HG03342 (cell line): ENCODE measurements at regions not wholly inside any gene's neighbourhood (a gene's known extent, or its start where the extent isn't known, plus 50 kb on each side); places are given as distances from the start of the nearest gene placed in this dataset.
A peak's percentile ranks its signal among the peaks of the same experiment; 100 is the strongest.

Experiments
- ATAC-seq: cut with Tn5 transposase; IDR thresholded peaks from one replicate; pipeline ENCODE4 v1.9.1; 2021; ENCODE audit warnings: mild to moderate bottlenecking, moderate library complexity; ENCODE audit not compliant: unreplicated experiment

- ATAC-seq, result no peak
These were observed 243.1 kb upstream of the TENM3 start for GRCh38 chr4:182000077-182000476.

GRCh38 chr4:182010876-182011275 is 232.3 kb upstream of the TENM3 start:
- ATAC-seq, result no peak

- ATAC-seq, result no peak
These were observed 229.0 kb upstream of the TENM3 start for GRCh38 chr4:182014164-182014563.

GRCh38 chr4:182015014-182015413 is 228.2 kb upstream of the TENM3 start:
- no peak for ATAC-seq

GRCh38 chr4:182015893-182016292 is 227.3 kb upstream of the TENM3 start:
- ATAC-seq, result no peak

GRCh38 chr4:182017038-182017437 is 226.2 kb upstream of the TENM3 start:
- ATAC-seq, result no peak

GRCh38 chr4:182018691-182019090 is 224.5 kb upstream of the TENM3 start:
- ATAC-seq, result peak; percentile 48

- peak; percentile 84 for ATAC-seq
These were observed 224.0 kb upstream of the TENM3 start for GRCh38 chr4:182019148-182019652.

- ATAC-seq, result no peak
These were observed 220.3 kb upstream of the TENM3 start for GRCh38 chr4:182022909-182023308.

GRCh38 chr4:182023469-182023868 is 219.7 kb upstream of the TENM3 start:
- no peak for ATAC-seq

GRCh38 chr4:182042945-182043344 is 200.3 kb upstream of the TENM3 start:
- ATAC-seq, result no peak

- no peak for ATAC-seq
These were observed 194.3 kb upstream of the TENM3 start for GRCh38 chr4:182048871-182049270.

- no peak for ATAC-seq
These were observed 186.3 kb upstream of the TENM3 start for GRCh38 chr4:182056866-182057265.

GRCh38 chr4:182062458-182062857 is 180.7 kb upstream of the TENM3 start:
- no peak for ATAC-seq

GRCh38 chr4:182062936-182063335 is 180.3 kb upstream of the TENM3 start:
- ATAC-seq, result no peak

GRCh38 chr4:182063651-182064050 is 179.6 kb upstream of the TENM3 start:
- ATAC-seq, result no peak

GRCh38 chr4:182065255-182065654 is 177.9 kb upstream of the TENM3 start:
- ATAC-seq, result no peak

GRCh38 chr4:182066037-182066436 is 177.2 kb upstream of the TENM3 start:
- ATAC-seq, result no peak

GRCh38 chr4:182067828-182068227 is 175.4 kb upstream of the TENM3 start:
- no peak for ATAC-seq

GRCh38 chr4:182068920-182069319 is 174.3 kb upstream of the TENM3 start:
- no peak for ATAC-seq

GRCh38 chr4:182073278-182073677 is 169.9 kb upstream of the TENM3 start:
- no peak for ATAC-seq

- no peak for ATAC-seq
These were observed 169.1 kb upstream of the TENM3 start for GRCh38 chr4:182074139-182074538.

GRCh38 chr4:182074810-182075209 is 168.4 kb upstream of the TENM3 start:
- no peak for ATAC-seq

GRCh38 chr4:182082910-182083309 is 160.3 kb upstream of the TENM3 start:
- ATAC-seq, result no peak
